Thyroid gland (tissue), 4 donors: ENCODE measurements at regions not wholly inside any gene's neighbourhood (a gene's known extent, or its start where the extent isn't known, plus 50 kb on each side); places are given as distances from the start of the nearest gene placed in this dataset.

Source experiments
- CTCF ChIP-seq, 6 experiments: fragments of 200-600 bp in 3 of 6; fragments of 450-650 bp in 3 of 6; sonication (generic) in 3 of 6; IDR thresholded peaks; one replicate each; pipeline ENCODE4 v1.5.1; 2016 to 2019; ENCODE audit warnings: antibody characterized with exemption in 6 of 6, mild to moderate bottlenecking in 2 of 6, inconsistent platforms in 1 of 6, moderate library complexity in 1 of 6
- POLR2A ChIP-seq, 2 donors: fragments of 450-650 bp; IDR thresholded peaks; one replicate each; pipeline ENCODE4 v1.6.1; 2017; ENCODE audit warnings: antibody characterized with exemption in 2 of 2, mild to moderate bottlenecking in 2 of 2, moderate library complexity in 1 of 2

DNA sequence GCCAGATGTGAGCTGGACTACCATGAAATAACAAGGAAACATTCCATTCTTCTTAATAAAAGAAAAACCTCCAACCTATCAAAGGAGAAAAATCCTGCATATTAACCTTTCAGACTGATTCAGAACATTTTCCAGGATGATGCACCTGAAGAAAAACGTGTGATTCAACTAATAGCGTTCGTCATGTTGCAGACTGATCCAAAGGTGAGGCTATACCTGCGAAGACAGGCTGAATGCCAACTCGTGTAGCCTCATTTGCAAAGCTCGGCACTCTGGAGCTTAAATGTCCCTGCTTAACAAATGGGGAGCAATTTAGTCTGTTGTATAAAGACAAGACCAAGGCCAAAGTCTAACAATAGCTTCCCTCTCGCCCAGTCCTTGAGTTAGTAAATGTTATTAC lies 172.0 kb upstream of the NOCT start:
- TF ChIP-seq CTCF (IDR thresholded peaks at IDR 0.05) (no peak), POLR2A (IDR thresholded peaks at IDR 0.05) (no peak)
